ENCODE measurements at regions not wholly inside any gene's neighbourhood (a gene's known extent, or its start where the extent isn't known, plus 50 kb on each side); places are given as distances from the start of the nearest gene placed in this dataset.

- no peak for TF ChIP-seq ATF4 (CRISPR knock-in tag; IDR thresholded peaks at IDR 0.05)
- TF ChIP-seq MAZ (CRISPR knock-in tag; conservative IDR thresholded peaks at IDR 0.05 in 1 of 2, IDR thresholded peaks at IDR 0.05 in 1 of 2) = no peak
- peak; percentile 50; the same call in 1 of the 2 replicates for TF ChIP-seq DEAF1 (CRISPR knock-in tag; IDR thresholded peaks at IDR 0.05)
- no peak for TF ChIP-seq YY1 (IDR thresholded peaks at IDR 0.05; ENCODE audit: borderline replicate concordance in 1 of 3, control insufficient read depth in 1 of 3, extremely low read depth in 1 of 3, insufficient read depth in 3 of 3, insufficient read length in 1 of 3, insufficient replicate concordance in 2 of 3, low read depth in 1 of 3, low read length in 2 of 3)
- TF ChIP-seq, protein P1, sequence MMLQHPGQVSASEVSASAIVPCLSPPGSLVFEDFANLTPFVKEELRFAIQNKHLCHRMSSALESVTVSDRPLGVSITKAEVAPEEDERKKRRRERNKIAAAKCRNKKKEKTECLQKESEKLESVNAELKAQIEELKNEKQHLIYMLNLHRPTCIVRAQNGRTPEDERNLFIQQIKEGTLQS (IDR thresholded peaks at IDR 0.05) = no peak
- TF ChIP-seq, protein P1 (CRISPR knock-in tag; conservative IDR thresholded peaks at IDR 0.05) = no peak
- TF ChIP-seq, protein P2, sequence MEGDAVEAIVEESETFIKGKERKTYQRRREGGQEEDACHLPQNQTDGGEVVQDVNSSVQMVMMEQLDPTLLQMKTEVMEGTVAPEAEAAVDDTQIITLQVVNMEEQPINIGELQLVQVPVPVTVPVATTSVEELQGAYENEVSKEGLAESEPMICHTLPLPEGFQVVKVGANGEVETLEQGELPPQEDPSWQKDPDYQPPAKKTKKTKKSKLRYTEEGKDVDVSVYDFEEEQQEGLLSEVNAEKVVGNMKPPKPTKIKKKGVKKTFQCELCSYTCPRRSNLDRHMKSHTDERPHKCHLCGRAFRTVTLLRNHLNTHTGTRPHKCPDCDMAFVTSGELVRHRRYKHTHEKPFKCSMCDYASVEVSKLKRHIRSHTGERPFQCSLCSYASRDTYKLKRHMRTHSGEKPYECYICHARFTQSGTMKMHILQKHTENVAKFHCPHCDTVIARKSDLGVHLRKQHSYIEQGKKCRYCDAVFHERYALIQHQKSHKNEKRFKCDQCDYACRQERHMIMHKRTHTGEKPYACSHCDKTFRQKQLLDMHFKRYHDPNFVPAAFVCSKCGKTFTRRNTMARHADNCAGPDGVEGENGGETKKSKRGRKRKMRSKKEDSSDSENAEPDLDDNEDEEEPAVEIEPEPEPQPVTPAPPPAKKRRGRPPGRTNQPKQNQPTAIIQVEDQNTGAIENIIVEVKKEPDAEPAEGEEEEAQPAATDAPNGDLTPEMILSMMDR (IDR thresholded peaks at IDR 0.05 in 2 of 3, conservative IDR thresholded peaks at IDR 0.05 in 1 of 3; ENCODE audit: insufficient read depth in 2 of 3, low read depth in 1 of 3, low read length in 3 of 3) = peak; percentile 36 to 67 (median 67); a peak in 5 of 6 replicates
- TF ChIP-seq ILK (tag; IDR thresholded peaks at IDR 0.05; ENCODE audit: borderline replicate concordance, low read depth) = no peak
- TF ChIP-seq ZFP30 (CRISPR knock-in tag; IDR thresholded peaks at IDR 0.05; ENCODE audit: borderline replicate concordance) = no peak
- TF ChIP-seq, protein P3, sequence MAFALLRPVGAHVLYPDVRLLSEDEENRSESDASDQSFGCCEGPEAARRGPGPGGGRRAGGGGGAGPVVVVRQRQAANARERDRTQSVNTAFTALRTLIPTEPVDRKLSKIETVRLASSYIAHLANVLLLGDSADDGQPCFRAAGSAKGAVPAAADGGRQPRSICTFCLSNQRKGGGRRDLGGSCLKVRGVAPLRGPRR (CRISPR knock-in tag; IDR thresholded peaks at IDR 0.05) = no peak
- TF ChIP-seq TCFL5 (CRISPR knock-in tag; conservative IDR thresholded peaks at IDR 0.05) = no peak
- no peak for TF ChIP-seq NCOA6 (IDR thresholded peaks at IDR 0.05)
- TF ChIP-seq ZNF217 (CRISPR knock-in tag; IDR thresholded peaks at IDR 0.05) = no peak
- TF ChIP-seq RAD21 (CRISPR knock-in tag; conservative IDR thresholded peaks at IDR 0.05 in 1 of 2, IDR thresholded peaks at IDR 0.05 in 1 of 2) = peak; percentile 80
- TF ChIP-seq ZNF551 (CRISPR knock-in tag; IDR thresholded peaks at IDR 0.05) = no peak
- TF ChIP-seq POLR3G (IDR thresholded peaks at IDR 0.05; ENCODE audit: extremely low read depth, insufficient read length, insufficient replicate concordance) = no peak
- no peak for TF ChIP-seq THRB (CRISPR knock-in tag; conservative IDR thresholded peaks at IDR 0.05)
- TF ChIP-seq TRIM28 (IDR thresholded peaks at IDR 0.05) = no peak
- no peak for TF ChIP-seq STAT5B (CRISPR knock-in tag; IDR thresholded peaks at IDR 0.05)
- TF ChIP-seq TCF3 (CRISPR knock-in tag; IDR thresholded peaks at IDR 0.05) = no peak
- TF ChIP-seq KDM2B (CRISPR knock-in tag; IDR thresholded peaks at IDR 0.05) = no peak
Measured at GRCh38 chr3:118817748-118818165, 216.9 kb downstream of the IGSF11 start (continued).

Data from K562 (cell line).